ENCODE measurements at regions not wholly inside any gene's neighbourhood (a gene's known extent, or its start where the extent isn't known, plus 50 kb on each side); places are given as distances from the start of the nearest gene placed in this dataset.

- peaks cover 15% of the 10 kb centered on the region for H3K4me1 ChIP-seq
- H3K27ac ChIP-seq (replicated peaks): no peak overlapping the region
- intact Hi-C loops (cut with micrococcal nuclease): no loop called here
- no peak for DNase-seq
- H3K27me3 ChIP-seq (ENCODE audit: low read depth): peaks cover 13% of the 10 kb centered on the region
- no peaks in the 10 kb centered on the region for H3K9me3 ChIP-seq (replicated peaks)
- H3K36me3 ChIP-seq: no peaks in the 10 kb centered on the region
- no peak for TF ChIP-seq CTCF (IDR thresholded peaks at IDR 0.05; ENCODE audit: borderline replicate concordance)
- no peak overlapping the region for H3K4me3 ChIP-seq
Measured at GRCh38 chr2:120906914-120907313, 171.2 kb downstream of the GLI2 start.

GRCh38 chr2:120907822-120908221 lies 172.2 kb downstream of the GLI2 start:
- H3K9me3 ChIP-seq (replicated peaks): no peaks in the 10 kb centered on the region
- no peak for TF ChIP-seq CTCF (IDR thresholded peaks at IDR 0.05; ENCODE audit: borderline replicate concordance)
- no peaks in the 10 kb centered on the region for H3K36me3 ChIP-seq
- DNase-seq: no peak
- H3K27me3 ChIP-seq (ENCODE audit: low read depth): peaks cover 11% of the 10 kb centered on the region
- no peak overlapping the region for H3K4me3 ChIP-seq
- no peak overlapping the region for H3K27ac ChIP-seq (replicated peaks)
- H3K4me1 ChIP-seq: peaks cover 24% of the 10 kb centered on the region
- intact Hi-C loops (cut with micrococcal nuclease): no loop called here

- no peak for TF ChIP-seq CTCF (IDR thresholded peaks at IDR 0.05; ENCODE audit: borderline replicate concordance)
- DNase-seq: no peak
- H3K9me3 ChIP-seq (replicated peaks): no peaks in the 10 kb centered on the region
- H3K4me3 ChIP-seq: no peak overlapping the region
- peaks cover 5% of the 10 kb centered on the region for H3K27me3 ChIP-seq (ENCODE audit: low read depth)
- intact Hi-C loops (cut with micrococcal nuclease): no loop called here
- H3K4me1 ChIP-seq: peaks cover 31% of the 10 kb centered on the region
- no peak overlapping the region for H3K27ac ChIP-seq (replicated peaks)
- no peaks in the 10 kb centered on the region for H3K36me3 ChIP-seq
Measured at GRCh38 chr2:120908314-120908975, 172.8 kb downstream of the GLI2 start.

GRCh38 chr2:120909102-120909501 lies 173.4 kb downstream of the GLI2 start:
- H3K36me3 ChIP-seq: no peaks in the 10 kb centered on the region
- no peak overlapping the region for H3K27ac ChIP-seq (replicated peaks)
- H3K4me3 ChIP-seq: no peak overlapping the region
- TF ChIP-seq CTCF (IDR thresholded peaks at IDR 0.05; ENCODE audit: borderline replicate concordance): no peak
- intact Hi-C loops (cut with micrococcal nuclease): no loop called here
- H3K4me1 ChIP-seq: peaks cover 37% of the 10 kb centered on the region
- DNase-seq: no peak
- H3K9me3 ChIP-seq (replicated peaks): no peaks in the 10 kb centered on the region
- peaks cover 3% of the 10 kb centered on the region for H3K27me3 ChIP-seq (ENCODE audit: low read depth)

- DNase-seq: no peak
- intact Hi-C loops (cut with micrococcal nuclease): no loop called here
Measured at GRCh38 chr2:120910164-120910563, 174.5 kb downstream of the GLI2 start.

More at GRCh38 chr2:120910164-120910563, 174.5 kb downstream of the GLI2 start:
- Histone ChIP-seq H3K27me3 (ENCODE audit: low read depth) (peaks cover 3% of the 10 kb centered on the region), H3K9me3 (replicated peaks) (no peaks in the 10 kb centered on the region), H3K27ac (replicated peaks) (no peak overlapping the region), H3K36me3 (no peaks in the 10 kb centered on the region), H3K4me1 (peaks cover 38% of the 10 kb centered on the region), H3K4me3 (no peak overlapping the region)
- TF ChIP-seq CTCF (IDR thresholded peaks at IDR 0.05; ENCODE audit: borderline replicate concordance): no peak

Data from left ventricle myocardium inferior (tissue), 1 donor.